HUES64 (cell line): ENCODE measurements at regions not wholly inside any gene's neighbourhood (a gene's known extent, or its start where the extent isn't known, plus 50 kb on each side); places are given as distances from the start of the nearest gene placed in this dataset.
"Not testable (repeated sequence)": the region's sequence is repeated elsewhere in the genome, so short reads cannot be mapped to it uniquely, and the experiment has no call there.

Experiments used
- H3K27ac ChIP-seq: 2 replicates; pipeline ENCODE4 v1.7.0; 2013; ENCODE audit warnings: low read depth, low read length, inconsistent platforms
- H3K27me3 ChIP-seq: 2 replicates; pipeline ENCODE4 v1.6.1; 2013; ENCODE audit warnings: mild to moderate bottlenecking, low read length; ENCODE audit not compliant: insufficient read depth
- H3K36me3 ChIP-seq: 2 replicates; pipeline ENCODE4 v1.6.1; 2013; ENCODE audit warnings: mild to moderate bottlenecking, low read length; ENCODE audit not compliant: insufficient read depth
- H3K4me1 ChIP-seq: 2 replicates; pipeline ENCODE4 v1.6.1; 2013; ENCODE audit warnings: mild to moderate bottlenecking, low read length, moderate library complexity; ENCODE audit not compliant: insufficient read depth
- H3K4me3 ChIP-seq: 2 replicates; pipeline ENCODE4 v1.5.1; 2013; ENCODE audit warnings: mild to moderate bottlenecking, low read length, moderate library complexity
- H3K9ac ChIP-seq: 2 replicates; pipeline ENCODE4 v1.6.1; 2013; ENCODE audit warnings: mild to moderate bottlenecking, low read depth, low read length
- H3K9me3 ChIP-seq: 2 replicates; pipeline ENCODE4 v1.6.1; 2013; ENCODE audit warnings: low read depth, low read length; ENCODE audit not compliant: insufficient read depth
- WGBS: fragments of 150-250, 120-280 bp; methylation state at CpG from one replicate; pipeline ENCODE4 v1.1.7; 2013; ENCODE audit warnings: missing lambda C conversion rate; 5-methylcytosine and 5-hydroxymethylcytosine counted together

DNA sequence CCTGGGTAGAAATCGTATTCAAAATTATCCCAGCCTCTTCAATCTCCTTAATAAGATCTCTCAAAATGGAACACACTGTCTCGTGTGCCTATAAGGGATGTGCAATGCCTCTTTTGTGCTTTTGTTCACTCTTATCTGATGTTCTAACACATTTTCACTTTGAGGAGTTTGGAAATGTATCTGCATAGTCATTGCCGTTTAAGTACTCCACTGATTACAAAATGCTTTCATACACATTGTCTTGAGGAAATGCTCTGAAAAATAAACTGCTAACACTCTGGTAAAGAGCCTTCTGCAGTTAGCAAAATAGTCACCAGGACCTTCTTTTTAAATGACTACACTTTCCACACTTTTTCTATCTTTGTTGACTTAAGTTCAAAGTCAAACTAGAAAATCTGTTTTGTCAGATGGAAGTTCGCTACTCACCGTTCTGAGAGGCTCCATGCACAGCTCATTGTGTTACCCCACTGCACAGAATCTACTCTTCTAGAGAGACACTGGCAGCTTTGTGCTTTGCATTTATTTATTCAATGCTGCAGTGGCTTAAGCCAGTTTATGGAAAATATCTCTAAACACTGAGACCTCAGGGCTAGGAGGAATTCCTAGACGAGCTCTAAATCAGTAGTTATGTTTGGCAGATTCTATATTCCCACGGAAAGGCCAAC, 159.0 kb downstream of the CHIC2 start:
- no peak overlapping the region for H3K27ac ChIP-seq
- no peaks in the 10 kb centered on the region for H3K36me3 ChIP-seq
- 74% methylated on average over 7 of the region's 7 CpGs for WGBS
- peaks cover 6% of the 10 kb centered on the region for H3K4me1 ChIP-seq
- no peak overlapping the region for H3K9ac ChIP-seq
- no peaks in the 10 kb centered on the region for H3K9me3 ChIP-seq
- peaks cover 19% of the 10 kb centered on the region for H3K27me3 ChIP-seq
- H3K4me3 ChIP-seq: no peak overlapping the region

DNA sequence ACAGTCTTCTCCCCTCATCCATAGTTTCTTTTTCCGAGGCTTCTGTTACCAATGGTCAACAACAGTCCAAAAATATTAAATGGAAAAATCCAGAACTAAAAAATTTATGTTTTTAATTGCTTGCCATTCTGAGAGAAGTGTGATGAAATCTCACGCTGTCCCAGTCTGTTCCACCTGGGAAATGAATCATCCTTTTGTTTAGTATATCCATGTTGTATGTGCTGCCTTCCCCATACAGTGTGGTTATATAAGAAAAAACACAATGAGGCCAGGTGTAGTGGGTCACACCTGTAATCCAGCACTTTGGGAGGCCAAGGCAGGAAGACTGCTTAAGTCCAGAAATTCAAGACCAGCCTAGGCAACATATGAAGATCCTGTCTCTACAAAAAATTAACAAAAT, 161.6 kb downstream of the CHIC2 start:
- H3K4me1 ChIP-seq: peaks cover 3% of the 10 kb centered on the region
- H3K36me3 ChIP-seq: no peaks in the 10 kb centered on the region
- H3K9me3 ChIP-seq: no peaks in the 10 kb centered on the region
- 100% methylated on average over 2 of the region's 2 CpGs for WGBS
- no peak overlapping the region for H3K4me3 ChIP-seq
- no peak overlapping the region for H3K27ac ChIP-seq
- H3K9ac ChIP-seq: no peak overlapping the region
- peaks cover 9% of the 10 kb centered on the region; the same call in 1 of the 2 replicates for H3K27me3 ChIP-seq

DNA sequence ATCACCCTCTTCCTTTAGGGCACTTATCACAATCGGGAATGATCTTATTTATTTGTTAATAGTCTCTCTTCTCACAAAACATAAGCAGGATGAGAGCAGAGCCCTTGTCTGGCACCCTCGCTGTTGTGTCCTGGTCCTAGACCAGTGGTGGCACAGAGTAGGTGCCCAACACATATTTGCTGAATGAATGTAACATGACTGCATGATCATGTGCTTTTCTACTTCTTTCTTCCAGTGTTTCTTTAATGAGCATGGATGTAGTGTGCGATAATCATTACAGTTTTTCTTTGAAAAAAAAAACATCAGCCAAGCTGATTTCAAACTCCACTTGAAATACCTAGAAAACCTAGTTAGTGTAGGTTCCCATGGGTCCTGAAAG, 164.1 kb downstream of the CHIC2 start:
- no peak overlapping the region for H3K27ac ChIP-seq
- no peaks in the 10 kb centered on the region for H3K9me3 ChIP-seq
- 92% methylated on average over 3 of the region's 3 CpGs for WGBS
- H3K9ac ChIP-seq: no peak overlapping the region
- H3K4me3 ChIP-seq: no peak overlapping the region
- H3K27me3 ChIP-seq: no peaks in the 10 kb centered on the region
- H3K4me1 ChIP-seq: no peaks in the 10 kb centered on the region
- no peaks in the 10 kb centered on the region for H3K36me3 ChIP-seq

DNA sequence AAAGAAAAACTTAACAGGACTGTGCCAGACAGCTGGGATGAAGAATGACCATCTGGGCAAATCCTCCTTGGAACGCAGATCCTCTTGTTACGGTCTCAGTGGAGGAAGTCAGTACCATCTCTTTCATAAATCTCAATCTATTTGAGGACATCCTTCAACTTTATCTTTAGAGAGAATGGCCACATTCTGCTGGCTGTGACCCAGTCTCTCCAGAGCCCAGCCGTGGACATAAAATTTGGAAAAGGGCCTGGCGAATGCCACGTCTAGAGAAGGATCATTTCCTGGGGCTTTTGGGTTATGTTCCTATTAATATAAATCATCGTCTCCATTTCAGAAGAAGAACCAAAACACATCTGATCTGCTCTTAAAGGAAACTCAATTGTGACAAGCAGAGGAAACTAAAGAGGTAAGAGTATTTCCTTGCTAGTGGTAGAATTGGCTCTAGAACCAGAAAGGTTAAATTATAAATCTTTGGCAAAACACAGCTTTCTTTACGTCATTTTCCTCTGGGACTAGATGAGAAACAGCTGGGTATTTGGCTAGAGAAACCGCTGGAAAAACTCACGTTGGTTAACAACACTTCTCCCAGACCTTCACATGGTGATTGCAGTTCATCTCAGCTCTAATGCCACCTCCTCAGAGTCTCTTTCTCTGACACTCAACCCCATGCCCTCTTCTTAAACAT, 164.7 kb downstream of the CHIC2 start:
- no peak overlapping the region for H3K27ac ChIP-seq
- no peaks in the 10 kb centered on the region for H3K36me3 ChIP-seq
- H3K4me1 ChIP-seq: no peaks in the 10 kb centered on the region
- WGBS: 94% methylated on average over 8 of the region's 9 CpGs
- H3K9me3 ChIP-seq: no peaks in the 10 kb centered on the region
- no peaks in the 10 kb centered on the region for H3K27me3 ChIP-seq
- no peak overlapping the region for H3K4me3 ChIP-seq
- H3K9ac ChIP-seq: no peak overlapping the region

DNA sequence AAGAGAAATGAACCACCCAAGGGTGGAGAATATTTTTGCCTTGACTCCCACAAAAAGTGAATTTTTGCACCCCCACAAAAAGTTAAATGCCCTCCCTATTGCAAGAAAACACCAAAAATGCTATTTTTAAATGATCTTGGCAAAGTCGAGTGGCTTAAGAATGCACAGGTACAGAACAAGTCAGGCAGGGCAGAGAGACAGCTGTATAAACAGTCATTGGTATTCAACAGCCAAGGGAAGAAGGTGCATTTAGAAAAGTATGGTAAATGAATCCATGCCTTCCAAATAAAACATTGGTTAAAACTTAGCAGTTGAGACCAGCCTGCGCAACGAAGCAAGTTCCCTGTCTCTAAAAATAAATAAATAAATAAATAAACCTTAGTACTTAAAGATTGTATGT, 169.3 kb downstream of the CHIC2 start:
- no peak overlapping the region for H3K4me3 ChIP-seq
- H3K27ac ChIP-seq: no peak overlapping the region
- H3K36me3 ChIP-seq: no peaks in the 10 kb centered on the region
- H3K27me3 ChIP-seq: no peaks in the 10 kb centered on the region
- no peaks in the 10 kb centered on the region for H3K4me1 ChIP-seq
- no peak overlapping the region for H3K9ac ChIP-seq
- no peaks in the 10 kb centered on the region for H3K9me3 ChIP-seq
- 83% methylated on average over 1 of the region's 3 CpGs for WGBS

DNA sequence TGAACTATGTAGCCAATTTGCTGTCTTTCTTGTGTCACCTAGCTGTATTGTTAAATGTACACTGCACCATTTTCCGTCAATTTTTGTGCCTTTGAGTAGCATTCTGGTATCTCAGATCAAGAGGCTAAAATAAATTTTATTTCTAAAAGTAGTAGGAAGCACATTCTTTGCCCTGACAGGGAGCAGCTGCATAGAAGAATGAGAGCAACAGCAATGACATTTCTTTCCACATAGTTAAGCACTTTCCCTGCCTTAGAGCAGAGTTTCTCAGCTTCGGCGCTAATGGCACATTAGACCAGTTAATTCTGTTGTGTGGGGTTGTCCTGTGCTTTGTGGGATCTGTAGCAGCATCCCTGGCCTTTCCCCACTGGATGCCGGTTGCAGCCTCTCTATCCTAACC, 173.9 kb downstream of the CHIC2 start:
- Histone ChIP-seq H3K27ac (no peak overlapping the region), H3K9ac (no peak overlapping the region), H3K27me3 (no peaks in the 10 kb centered on the region), H3K4me3 (no peak overlapping the region), H3K9me3 (no peaks in the 10 kb centered on the region), H3K4me1 (no peaks in the 10 kb centered on the region), H3K36me3 (no peaks in the 10 kb centered on the region)
- 93% methylated on average over 4 of the region's 4 CpGs for WGBS

DNA sequence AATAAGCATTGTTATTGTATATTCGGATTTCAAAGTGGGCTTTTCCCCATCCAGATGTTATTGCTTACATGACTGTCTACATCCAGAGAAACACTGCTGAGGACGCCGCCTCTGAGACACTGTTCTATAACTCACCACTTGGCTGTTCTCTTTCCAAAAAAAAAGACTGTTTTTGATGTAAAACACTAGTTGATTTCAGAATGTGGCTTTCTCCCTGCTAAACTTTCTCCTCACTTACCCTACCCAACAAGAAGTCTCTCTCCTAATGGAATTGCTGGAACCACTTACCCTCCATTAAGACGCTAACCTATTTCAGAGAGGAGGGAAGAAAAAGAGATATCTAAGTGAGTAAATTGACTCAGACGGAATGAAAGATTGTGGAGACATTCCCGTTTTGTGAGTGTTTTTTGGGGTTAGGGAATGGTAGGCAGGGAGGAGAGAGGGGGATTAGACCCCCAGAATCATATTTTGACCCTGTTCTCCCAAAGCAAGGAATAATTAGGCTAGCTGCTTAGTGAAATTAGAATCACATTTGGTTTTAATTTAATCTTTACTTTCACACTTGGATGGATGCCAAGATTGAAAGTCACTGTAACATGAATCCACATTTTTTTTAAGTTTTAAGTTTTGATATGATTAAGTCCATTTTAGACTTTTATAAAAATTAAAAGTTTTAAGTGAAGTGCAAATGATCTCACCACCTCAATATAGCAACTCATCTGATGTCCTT, 174.9 kb downstream of the CHIC2 start:
- Histone ChIP-seq H3K9ac (no peak overlapping the region), H3K27me3 (no peaks in the 10 kb centered on the region), H3K9me3 (no peaks in the 10 kb centered on the region), H3K27ac (no peak overlapping the region), H3K4me3 (no peak overlapping the region), H3K4me1 (no peaks in the 10 kb centered on the region), H3K36me3 (no peaks in the 10 kb centered on the region)
- 92% methylated on average over 6 of the region's 6 CpGs for WGBS

DNA sequence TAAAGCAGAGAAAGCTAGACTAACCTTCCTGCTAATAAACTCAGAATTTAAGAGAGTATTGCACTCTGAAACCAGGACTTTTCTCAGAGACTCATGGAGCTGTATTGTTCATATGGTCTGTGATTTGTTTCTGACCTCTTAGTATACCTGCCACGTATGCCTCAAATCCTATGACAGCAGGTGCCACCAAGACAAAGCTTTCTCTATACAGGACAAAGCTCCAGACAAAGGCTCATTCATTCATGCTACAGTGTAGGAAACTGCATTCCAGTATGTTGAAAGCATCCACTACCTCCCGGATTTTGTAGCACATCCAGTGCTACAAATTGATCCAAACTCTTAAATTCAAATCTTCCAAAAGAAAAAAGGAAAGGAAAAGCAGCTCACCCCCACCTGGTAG, 178.3 kb downstream of the CHIC2 start:
- Histone ChIP-seq H3K9me3 (no peaks in the 10 kb centered on the region), H3K4me3 (no peak overlapping the region), H3K9ac (no peak overlapping the region), H3K36me3 (no peaks in the 10 kb centered on the region), H3K4me1 (no peaks in the 10 kb centered on the region), H3K27ac (no peak overlapping the region), H3K27me3 (no peaks in the 10 kb centered on the region)
- WGBS: 71% methylated on average over 2 of the region's 2 CpGs

DNA sequence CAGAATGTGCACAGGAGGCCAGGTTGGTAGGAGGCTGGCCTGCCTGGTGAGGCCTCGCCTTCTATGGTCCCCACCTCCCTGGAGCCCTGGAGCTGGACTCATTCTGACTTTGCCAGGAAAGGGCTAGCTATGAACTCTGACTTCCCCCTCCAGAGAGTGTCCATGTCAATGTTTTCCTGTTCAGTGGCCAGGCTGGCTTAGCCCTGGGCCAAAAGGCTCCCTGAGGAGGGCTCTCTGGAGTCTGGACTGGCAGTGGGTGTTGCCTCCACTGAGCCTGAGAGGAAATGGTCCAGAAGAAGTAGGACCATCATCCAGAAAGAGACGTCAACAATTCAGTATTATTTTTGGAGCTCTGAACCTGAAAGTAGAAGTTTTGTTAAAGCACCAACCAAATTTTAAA, 178.7 kb downstream of the CHIC2 start:
- H3K27me3 ChIP-seq: no peaks in the 10 kb centered on the region

DNA sequence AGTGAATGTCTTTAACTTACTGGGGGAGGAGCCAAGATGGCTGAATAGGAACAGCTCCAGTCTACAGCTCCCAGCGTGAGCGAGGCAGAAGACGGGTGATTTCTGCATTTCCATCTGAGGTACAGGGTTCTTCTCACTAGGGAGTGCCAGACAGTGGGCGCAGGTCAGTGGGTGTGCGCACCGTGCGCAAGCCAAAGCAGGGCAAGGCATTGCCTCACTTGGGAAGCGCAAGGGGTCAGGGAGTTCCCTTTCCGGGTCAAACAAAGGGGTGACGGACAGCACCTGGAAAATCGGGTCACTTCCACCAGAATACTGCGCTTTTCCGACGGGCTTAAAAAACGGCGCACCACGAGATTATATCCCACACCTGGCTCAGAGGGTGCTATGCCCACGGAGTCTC, 187.3 kb downstream of the CHIC2 start:
- WGBS: 48% methylated on average over 13 of the region's 18 CpGs
- H3K36me3 ChIP-seq, H3K4me3 ChIP-seq, H3K27me3 ChIP-seq, H3K4me1 ChIP-seq, H3K9me3 ChIP-seq, H3K27ac ChIP-seq, H3K9ac ChIP-seq: not testable (repeated sequence)

More for the DNA sequence above, 178.7 kb downstream of the CHIC2 start:
- Histone ChIP-seq H3K4me1 (no peaks in the 10 kb centered on the region), H3K4me3 (no peak overlapping the region), H3K9ac (no peak overlapping the region), H3K36me3 (no peaks in the 10 kb centered on the region), H3K9me3 (no peaks in the 10 kb centered on the region), H3K27ac (no peak overlapping the region)
- WGBS: 94% methylated on average over 2 of the region's 2 CpGs

DNA sequence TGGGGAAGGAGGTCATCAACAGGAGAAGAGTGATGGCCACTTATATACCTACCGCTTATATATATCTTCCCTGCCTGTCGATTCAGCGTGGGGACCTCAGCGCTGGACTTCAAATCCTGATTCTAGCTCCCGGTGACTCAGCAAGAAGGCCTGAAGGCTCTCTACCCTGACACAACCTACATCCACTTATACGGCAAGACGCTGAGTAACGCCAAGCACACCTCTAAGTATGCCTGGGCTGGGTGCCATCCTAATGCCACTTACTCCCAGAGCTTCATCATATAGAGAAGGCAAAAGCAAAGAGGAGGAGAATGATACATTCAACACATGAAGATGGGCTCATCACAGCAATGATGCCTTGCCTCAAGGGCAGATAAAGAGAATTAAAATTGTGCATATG, 198.3 kb downstream of the CHIC2 start:
- H3K27me3 ChIP-seq: no peaks in the 10 kb centered on the region
- H3K4me1 ChIP-seq: peaks cover 16% of the 10 kb centered on the region
- no peaks in the 10 kb centered on the region for H3K9me3 ChIP-seq
- H3K27ac ChIP-seq: no peak overlapping the region
- no peak overlapping the region for H3K9ac ChIP-seq
- no peaks in the 10 kb centered on the region for H3K36me3 ChIP-seq
- WGBS: 95% methylated on average over 8 of the region's 8 CpGs
- H3K4me3 ChIP-seq: no peak overlapping the region
